K562 (cell line): ENCODE measurements at regions not wholly inside any gene's neighbourhood (a gene's known extent, or its start where the extent isn't known, plus 50 kb on each side); places are given as distances from the start of the nearest gene placed in this dataset.
A peak's percentile ranks its signal among the peaks of the same experiment; 100 is the strongest.

Experiments
- ATAC-seq: fragments of 200-7000 bp; cut with Tn5 transposase; 3 replicates; pipeline ENCODE4 v1.9.1; 2020; ENCODE audit warnings: moderate library complexity
- BruUV-seq: library from RNA; stranded (reverse); fragments of 400-500 nt; replicated peaks from 2 replicates; lab custom pipeline; 2021; lab: Mats Ljungman, UMichigan
- CTCF ChIA-PET: fragments of 300-600 bp; formaldehyde crosslinking; extraction: SDS; loops from one replicate; lab custom pipeline; 2021; ENCODE audit warnings: low intra/inter-chr PET ratio; lab: Yijun Ruan, JAX
- POLR2A ChIA-PET: fragments of 300-600, 350-650 bp; sonication (Branson Sonifier 250); formaldehyde crosslinking; extraction: SDS; loops from one replicate; lab custom pipeline; 2021; ENCODE audit warnings: antibody characterized with exemption, inconsistent platforms; lab: Yijun Ruan, JAX
- DNase-seq, 4 experiments: peaks; one replicate each; pipeline versions ENCODE4 v3.0.0 to v3.0.0-alpha.2; 2011 to 2018; ENCODE audit warnings: low spot score in 3 of 4, mixed read lengths in 3 of 4; ENCODE audit errors: extremely low read depth in 1 of 4
- FAIRE-seq: peaks from 2 replicates; lab custom pipeline; 2011; peaks lifted over from hg19 to GRCh38; lab: Jason Lieb, UNC
- H2AFZ ChIP-seq: 2 replicates; pipeline ENCODE4 v1.6.0; 2011; ENCODE audit warnings: low read depth, low read length, control low read depth, inconsistent platforms
- H3K27ac ChIP-seq: fragments of 200-600 bp; 3 replicates; pipeline ENCODE4 v1.8.0; 2011; ENCODE audit warnings: low read depth, mild to moderate bottlenecking, control low read depth, inconsistent platforms, low read length, moderate library complexity, mixed read lengths; ENCODE audit errors: extremely low read depth
- H3K27me3 ChIP-seq, 2 experiments: fragments of 300-600 bp in 1 of 2; 2 replicates in 1 of 2; 3 replicates in 1 of 2; pipeline versions ENCODE4 v1.6.0 to v1.8.0; 2011; ENCODE audit warnings: inconsistent platforms in 2 of 2, low read length in 2 of 2, mild to moderate bottlenecking in 1 of 2, mixed read lengths in 1 of 2, moderate library complexity in 1 of 2; ENCODE audit not compliant: control insufficient read depth in 2 of 2, insufficient read depth in 2 of 2
- H3K36me3 ChIP-seq: fragments of 300-600 bp; 3 replicates; pipeline ENCODE4 v1.8.0; 2011; ENCODE audit warnings: mild to moderate bottlenecking, low read length, inconsistent platforms; ENCODE audit not compliant: control insufficient read depth, insufficient read depth
- H3K4me1 ChIP-seq, 2 experiments: fragments of 200-600 bp in 1 of 2; replicated peaks in 1 of 2; 2 replicates in 1 of 2; 3 replicates in 1 of 2; pipeline versions ENCODE4 v1.5.1 to v1.8.0; 2011; ENCODE audit warnings: inconsistent platforms in 2 of 2, low read length in 2 of 2, mild to moderate bottlenecking in 1 of 2, mixed read lengths in 1 of 2, moderate library complexity in 1 of 2; ENCODE audit not compliant: control insufficient read depth in 2 of 2, insufficient read depth in 2 of 2
- H3K4me2 ChIP-seq: 2 replicates; pipeline ENCODE4 v1.6.1; 2011; ENCODE audit warnings: low read length, control low read depth, inconsistent platforms, mixed read lengths; ENCODE audit not compliant: insufficient read depth
- H3K4me3 ChIP-seq: fragments of 200-600 bp; sonication (generic), shearing (Covaris generic); 2 replicates; pipeline ENCODE4 v1.5.1; 2016; ENCODE audit warnings: control low read depth, inconsistent platforms
- H3K79me2 ChIP-seq: fragments of 200-600 bp; 3 replicates; pipeline ENCODE4 v1.8.0; 2011; ENCODE audit warnings: low read length, inconsistent platforms; ENCODE audit not compliant: control insufficient read depth, insufficient read depth
- H3K9ac ChIP-seq, 2 experiments: 2 replicates each; pipeline versions ENCODE4 v1.6.0 to v1.6.1; 2011; ENCODE audit warnings: low read depth in 2 of 2, low read length in 2 of 2, control low read depth in 1 of 2, inconsistent platforms in 1 of 2, mild to moderate bottlenecking in 1 of 2, mixed read lengths in 1 of 2; ENCODE audit not compliant: insufficient read depth in 1 of 2
- H3K9me1 ChIP-seq: one replicate; pipeline ENCODE4 v1.6.0; 2011; ENCODE audit warnings: inconsistent platforms, mild to moderate bottlenecking, low read length, moderate library complexity; ENCODE audit not compliant: control insufficient read depth, insufficient read depth
- H3K9me3 ChIP-seq: replicated peaks from 2 replicates; pipeline ENCODE4 v1.5.1; 2011; ENCODE audit warnings: low read depth, low read length, inconsistent platforms; ENCODE audit not compliant: control insufficient read depth, insufficient read depth
- H4K20me1 ChIP-seq: replicated peaks from 2 replicates; pipeline ENCODE4 v1.6.1; 2011; ENCODE audit warnings: low read length, inconsistent platforms, mixed read lengths; ENCODE audit not compliant: control insufficient read depth, insufficient read depth
- AFF4 ChIP-seq: sonication (generic); formaldehyde crosslinking; IDR thresholded peaks from 2 replicates; pipeline ENCODE4 v1.8.0; 2023; ENCODE audit warnings: mild to moderate bottlenecking, missing genetic modification reagents
- C11orf30 ChIP-seq: fragments of 450-650 bp; IDR thresholded peaks from 2 replicates; pipeline ENCODE4 v1.6.1; 2016; ENCODE audit warnings: low read depth, mild to moderate bottlenecking
- CBFA2T3 ChIP-seq: fragments of 450-650 bp; IDR thresholded peaks from 2 replicates; pipeline ENCODE4 v1.6.1; 2017
- ETV1 ChIP-seq: fragments of 450-650 bp; conservative IDR thresholded peaks from 2 replicates; pipeline ENCODE4 v1.6.1; 2016; ENCODE audit warnings: missing genetic modification characterization, control low read depth, low read depth, missing compliant biosample characterization
- MAFF ChIP-seq: IDR thresholded peaks from 2 replicates; pipeline ENCODE4 v1.6.1; 2012; ENCODE audit warnings: low read length, improper control_type of control experiment
- MAFG ChIP-seq: fragments of 450-650 bp; conservative IDR thresholded peaks from 2 replicates; pipeline ENCODE4 v1.6.1; 2016; ENCODE audit warnings: missing genetic modification characterization, missing compliant biosample characterization
- MAFK ChIP-seq: IDR thresholded peaks from 2 replicates; pipeline ENCODE4 v1.6.1; 2011; ENCODE audit warnings: low read length, improper control_type of control experiment
- MBD2 ChIP-seq: sonication (generic); IDR thresholded peaks from 2 replicates; pipeline ENCODE4 v1.6.1; 2016; ENCODE audit warnings: low read depth, borderline replicate concordance
- NR1H2 ChIP-seq: sonication (generic); formaldehyde crosslinking; IDR thresholded peaks from 2 replicates; pipeline ENCODE4 v1.4.0; 2020; ENCODE audit warnings: mild to moderate bottlenecking, missing genetic modification reagents
- ZNF316 ChIP-seq: fragments of 450-650 bp; IDR thresholded peaks from 2 replicates; pipeline ENCODE4 v1.6.1; 2016
- ZNF41 ChIP-seq: fragments of 250-450 bp; sonication (Bioruptor Pico); conservative IDR thresholded peaks from 2 replicates; pipeline ENCODE4 v1.4.0; 2020; ENCODE audit warnings: mild to moderate bottlenecking
- WGBS: fragments of 100-300 bp; shearing (Covaris generic); methylation state at CpG from one replicate; pipeline ENCODE4 v1.1.6; 2016; ENCODE audit warnings: low coverage, mixed read lengths; ENCODE audit not compliant: insufficient coverage; ENCODE audit errors: missing lambda C conversion rate; 5-methylcytosine and 5-hydroxymethylcytosine counted together
- in situ Hi-C: fragments of 300-500 bp; cut with MboI; formaldehyde crosslinking; loops from 4 replicates; pipeline ENCODE4 v1.15.0; 2018; ENCODE audit warnings: inconsistent platforms, mixed read lengths
- intact Hi-C: fragments of 100-400 bp; cut with micrococcal nuclease; formaldehyde crosslinking; loops from 2 replicates; pipeline ENCODE4 v1.14.2; 2022

- TF ChIP-seq AFF4 (CRISPR knock-in tag): no peak
Measured at GRCh38 chr5:68032216-68032762, 183.3 kb upstream of the PIK3R1 start (continued).

- ChIA-PET POLR2A (no interaction called here), CTCF (no interaction called here)
- Histone ChIP-seq H2AFZ (no peak overlapping the region), H3K9me3 (no peaks in the 10 kb centered on the region), H3K27me3 (no peaks in the 10 kb centered on the region; a peak in 1 of 5 replicates), H3K36me3 (no peaks in the 10 kb centered on the region), H3K4me1 (no peaks in the 10 kb centered on the region), H3K4me3 (no peak overlapping the region), H3K27ac (no peak overlapping the region), H3K9me1 (no peaks in the 10 kb centered on the region), H4K20me1 (no peaks in the 10 kb centered on the region), H3K9ac (no peak overlapping the region), H3K4me2 (no peak overlapping the region), H3K79me2 (no peaks in the 10 kb centered on the region)
- TF ChIP-seq NR1H2 (CRISPR knock-in tag) (no peak), ETV1 (tag) (no peak), ZNF316 (peak; percentile 76), C11orf30 (0 out of 2 replicates have a peak, but pooled peaks have one; percentile 25), MBD2 (no peak), MAFK (peak; percentile 31; the same call in 1 of the 2 replicates), CBFA2T3 (no peak), MAFG (tag) (peak; percentile 57), ZNF41 (CRISPR knock-in tag) (no peak), MAFF (peak; percentile 35; the same call in 1 of the 2 replicates)
- BruUV-seq: no TSS peak
- 4% methylated on average over 2 of the region's 2 CpGs for WGBS
- no peak for DNase-seq
- ATAC-seq: no peak
- in situ Hi-C loops: no loop called here
- intact Hi-C loops: no loop called here
- FAIRE-seq: no peak
Measured at GRCh38 chr5:68028131-68028727, 187.3 kb upstream of the PIK3R1 start.
